Fibroblast of lung (primary cell): ENCODE measurements at regions not wholly inside any gene's neighbourhood (a gene's known extent, or its start where the extent isn't known, plus 50 kb on each side); places are given as distances from the start of the nearest gene placed in this dataset.

ENCODE experiments used
- CTCF ChIP-seq, 2 donors: IDR thresholded peaks in 1 of 2; conservative IDR thresholded peaks in 1 of 2; 1 replicate in 1 of 2; 2 replicates in 1 of 2; pipeline ENCODE4 v1.5.1; 2011 to 2012; ENCODE audit warnings: low read length in 2 of 2, control low read depth in 1 of 2, inconsistent platforms in 1 of 2, low read depth in 1 of 2, mild to moderate bottlenecking in 1 of 2
- EZH2 ChIP-seq: IDR thresholded peaks from 2 replicates; pipeline ENCODE4 v1.5.1; 2012; ENCODE audit warnings: low read length, control low read depth, mild to moderate bottlenecking; ENCODE audit errors: missing control alignments

GRCh38 chr14:98114946-98115345 is 1157.1 kb downstream of the BCL11B start:
- TF ChIP-seq CTCF (conservative IDR thresholded peaks at IDR 0.05 in 1 of 2, IDR thresholded peaks at IDR 0.05 in 1 of 2; ENCODE audit: low read depth in 1 of 2, low read length in 2 of 2) (no peak), EZH2 (no peak)
